ENCODE measurements at regions not wholly inside any gene's neighbourhood (a gene's known extent, or its start where the extent isn't known, plus 50 kb on each side); places are given as distances from the start of the nearest gene placed in this dataset.

DNA sequence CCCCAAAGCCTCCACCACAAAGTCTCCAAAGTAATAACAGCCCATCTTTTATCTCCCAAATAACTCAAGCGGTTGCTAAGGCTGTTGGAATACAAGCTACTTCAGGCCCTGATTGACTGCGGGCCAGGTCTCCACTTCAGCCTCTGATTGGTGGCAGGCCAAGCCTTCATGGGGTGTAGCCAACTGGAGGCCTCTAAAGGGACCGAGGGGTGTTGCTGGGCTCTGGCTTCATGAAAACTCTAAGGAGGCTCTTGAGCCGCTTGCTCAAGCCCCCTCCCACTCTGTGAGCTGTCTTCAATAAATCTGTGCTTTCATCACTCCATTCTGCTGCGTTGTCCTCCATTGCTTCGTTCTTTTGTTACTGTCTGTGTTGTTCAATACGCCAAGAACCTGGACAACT is 487.2 kb downstream of the XYLT1 start:
- TF ChIP-seq, protein P1, sequence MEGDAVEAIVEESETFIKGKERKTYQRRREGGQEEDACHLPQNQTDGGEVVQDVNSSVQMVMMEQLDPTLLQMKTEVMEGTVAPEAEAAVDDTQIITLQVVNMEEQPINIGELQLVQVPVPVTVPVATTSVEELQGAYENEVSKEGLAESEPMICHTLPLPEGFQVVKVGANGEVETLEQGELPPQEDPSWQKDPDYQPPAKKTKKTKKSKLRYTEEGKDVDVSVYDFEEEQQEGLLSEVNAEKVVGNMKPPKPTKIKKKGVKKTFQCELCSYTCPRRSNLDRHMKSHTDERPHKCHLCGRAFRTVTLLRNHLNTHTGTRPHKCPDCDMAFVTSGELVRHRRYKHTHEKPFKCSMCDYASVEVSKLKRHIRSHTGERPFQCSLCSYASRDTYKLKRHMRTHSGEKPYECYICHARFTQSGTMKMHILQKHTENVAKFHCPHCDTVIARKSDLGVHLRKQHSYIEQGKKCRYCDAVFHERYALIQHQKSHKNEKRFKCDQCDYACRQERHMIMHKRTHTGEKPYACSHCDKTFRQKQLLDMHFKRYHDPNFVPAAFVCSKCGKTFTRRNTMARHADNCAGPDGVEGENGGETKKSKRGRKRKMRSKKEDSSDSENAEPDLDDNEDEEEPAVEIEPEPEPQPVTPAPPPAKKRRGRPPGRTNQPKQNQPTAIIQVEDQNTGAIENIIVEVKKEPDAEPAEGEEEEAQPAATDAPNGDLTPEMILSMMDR (conservative IDR thresholded peaks at IDR 0.05 in 1 of 2, IDR thresholded peaks at IDR 0.05 in 1 of 2; ENCODE audit: low read depth in 1 of 2, low read length in 2 of 2) = no peak
- TF ChIP-seq EZH2 (IDR thresholded peaks at IDR 0.05; ENCODE audit: low read length, missing control alignments) = no peak
